ENCODE measurements at regions not wholly inside any gene's neighbourhood (a gene's known extent, or its start where the extent isn't known, plus 50 kb on each side); places are given as distances from the start of the nearest gene placed in this dataset.

DNA sequence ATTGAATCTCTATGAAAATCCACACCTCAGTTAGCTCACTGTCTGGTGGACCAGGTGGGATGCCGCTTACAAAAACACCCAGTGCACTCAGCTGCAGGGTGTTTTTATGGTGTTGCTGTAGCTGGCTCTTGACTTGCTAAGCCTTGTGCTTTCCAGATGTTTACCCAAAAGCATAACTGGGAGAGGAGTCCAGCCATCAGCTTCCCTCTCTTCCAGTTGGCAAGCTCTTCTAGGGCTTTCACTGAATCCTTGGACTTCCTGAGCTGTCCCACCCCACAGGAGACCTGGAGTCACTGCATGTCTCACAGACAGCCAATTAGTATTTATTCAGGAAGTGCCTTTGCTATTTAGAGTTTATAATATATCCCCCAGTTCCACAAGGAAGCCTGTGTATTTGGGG lies 210.9 kb downstream of the FNDC1 start:
- TF ChIP-seq, protein P1, sequence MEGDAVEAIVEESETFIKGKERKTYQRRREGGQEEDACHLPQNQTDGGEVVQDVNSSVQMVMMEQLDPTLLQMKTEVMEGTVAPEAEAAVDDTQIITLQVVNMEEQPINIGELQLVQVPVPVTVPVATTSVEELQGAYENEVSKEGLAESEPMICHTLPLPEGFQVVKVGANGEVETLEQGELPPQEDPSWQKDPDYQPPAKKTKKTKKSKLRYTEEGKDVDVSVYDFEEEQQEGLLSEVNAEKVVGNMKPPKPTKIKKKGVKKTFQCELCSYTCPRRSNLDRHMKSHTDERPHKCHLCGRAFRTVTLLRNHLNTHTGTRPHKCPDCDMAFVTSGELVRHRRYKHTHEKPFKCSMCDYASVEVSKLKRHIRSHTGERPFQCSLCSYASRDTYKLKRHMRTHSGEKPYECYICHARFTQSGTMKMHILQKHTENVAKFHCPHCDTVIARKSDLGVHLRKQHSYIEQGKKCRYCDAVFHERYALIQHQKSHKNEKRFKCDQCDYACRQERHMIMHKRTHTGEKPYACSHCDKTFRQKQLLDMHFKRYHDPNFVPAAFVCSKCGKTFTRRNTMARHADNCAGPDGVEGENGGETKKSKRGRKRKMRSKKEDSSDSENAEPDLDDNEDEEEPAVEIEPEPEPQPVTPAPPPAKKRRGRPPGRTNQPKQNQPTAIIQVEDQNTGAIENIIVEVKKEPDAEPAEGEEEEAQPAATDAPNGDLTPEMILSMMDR (IDR thresholded peaks at IDR 0.05): no peak
- Mint-ChIP-seq H3K27ac (no peak overlapping the region), H3K36me3 (no peaks in the 10 kb centered on the region), H3K27me3 (ENCODE audit: low read depth in 3 of 3) (peaks cover 0 to 2% (median 0%) of the 10 kb centered on the region in 3 donors), H3K4me1 (no peaks in the 10 kb centered on the region), H3K4me3 (no peak overlapping the region), H3K9me3 (peaks cover 0 to 16% (median 10%) of the 10 kb centered on the region in 7 donors)
- Histone ChIP-seq H3K27ac (ENCODE audit: low read depth in 1 of 2, low read length in 2 of 2) (no peak overlapping the region), H3K9me3 (replicated peaks in 1 of 2; ENCODE audit: control insufficient read depth in 1 of 2, insufficient read depth in 1 of 2, low read length in 2 of 2) (peaks cover 9 to 11% of the 10 kb centered on the region in 2 donors), H3K4me2 (replicated peaks; ENCODE audit: extremely low read depth, low read length, poor library complexity, severe bottlenecking) (no peak overlapping the region), H3K79me2 (ENCODE audit: insufficient read depth, low read length) (no peaks in the 10 kb centered on the region), H3K27me3 (ENCODE audit: control insufficient read depth in 2 of 2, insufficient read depth in 2 of 2, low read length in 2 of 2) (no peaks in the 10 kb centered on the region), H4K20me1 (ENCODE audit: insufficient read depth, low read length) (no peaks in the 10 kb centered on the region), H2AFZ (ENCODE audit: insufficient read depth, low read depth, low read length, poor library complexity, severe bottlenecking) (no peak overlapping the region), H3K36me3 (replicated peaks in 1 of 2; ENCODE audit: control insufficient read depth in 1 of 2, insufficient read depth in 2 of 2, low read length in 2 of 2) (no peaks in the 10 kb centered on the region), H3K4me1 (ENCODE audit: control insufficient read depth in 1 of 2, insufficient read depth in 2 of 2, low read length in 2 of 2) (no peaks in the 10 kb centered on the region), H3K9ac (ENCODE audit: insufficient read depth, low read length, poor library complexity, severe bottlenecking) (no peak overlapping the region), H3K4me3 (replicated peaks in 1 of 3; ENCODE audit: low read depth in 2 of 3, low read length in 3 of 3) (no peak overlapping the region)
- no peak for DNase-seq
- intact Hi-C loops (cut with micrococcal nuclease): loop anchor here in 1 of 2 donors (5.0 kb wide), 1 partner anchor 38 kb away; no protein-coding TSS in a partner anchor
- no CpG with 5 or more reads among the region's 1 CpG for WGBS (ENCODE audit: insufficient coverage)

DNA sequence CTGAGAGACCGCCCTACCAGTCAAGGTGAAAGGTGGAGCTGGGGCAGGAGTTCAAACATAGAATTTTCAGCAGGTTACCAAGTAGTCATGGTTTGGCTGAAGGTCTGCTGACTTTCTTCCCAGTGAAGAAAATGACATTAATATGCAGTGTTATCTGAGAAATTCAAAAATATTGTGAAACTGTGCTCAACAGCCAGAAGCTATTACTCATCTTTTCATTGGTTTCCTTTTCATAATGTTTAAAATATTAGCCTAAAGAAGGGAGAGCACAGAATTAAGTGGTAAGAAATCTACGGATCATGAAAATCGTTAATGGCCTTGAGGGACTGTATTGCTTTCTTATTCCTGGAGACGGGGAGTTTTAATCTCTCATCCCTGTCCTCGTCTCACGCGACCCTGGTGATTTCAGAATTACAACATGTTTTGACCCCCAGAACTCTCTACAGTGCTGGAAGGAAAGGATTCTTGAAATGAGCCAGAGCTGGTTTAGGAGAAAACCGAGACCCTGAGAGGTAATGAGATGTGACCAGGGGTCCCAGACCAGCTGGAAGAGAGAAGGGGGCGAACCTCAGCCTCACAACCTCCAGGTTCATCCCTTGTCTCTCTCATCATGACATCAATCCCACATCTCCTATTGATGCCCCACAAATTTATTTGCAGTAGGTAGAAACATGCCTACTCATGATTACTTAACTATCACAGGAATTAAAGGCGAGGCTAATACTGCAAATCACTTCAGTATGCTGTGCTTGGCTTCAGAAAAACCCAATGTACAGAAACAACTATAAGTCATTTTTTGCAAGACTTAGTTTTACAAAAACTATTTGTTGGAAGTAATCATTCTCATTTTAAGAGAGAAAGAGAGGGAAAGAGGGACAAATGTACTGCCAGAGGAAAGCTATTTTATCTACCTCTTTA lies 209.5 kb downstream of the FNDC1 start:
- no peaks in the 10 kb centered on the region for H3K4me1 ChIP-seq (ENCODE audit: control insufficient read depth in 1 of 2, insufficient read depth in 2 of 2, low read length in 2 of 2)
- no peak overlapping the region for H3K4me2 ChIP-seq (replicated peaks; ENCODE audit: extremely low read depth, low read length, poor library complexity, severe bottlenecking)
- no peak overlapping the region for H2AFZ ChIP-seq (ENCODE audit: insufficient read depth, low read depth, low read length, poor library complexity, severe bottlenecking)
- H4K20me1 ChIP-seq (ENCODE audit: insufficient read depth, low read length): no peaks in the 10 kb centered on the region
- no peaks in the 10 kb centered on the region for H3K79me2 ChIP-seq (ENCODE audit: insufficient read depth, low read length)
- intact Hi-C loops (cut with micrococcal nuclease): no loop called here
- no CpG with 5 or more reads among the region's 10 CpGs for WGBS (ENCODE audit: insufficient coverage)
- no peaks in the 10 kb centered on the region for H3K4me1 Mint-ChIP-seq
- H3K27ac Mint-ChIP-seq: no peak overlapping the region
- no peak for DNase-seq
- H3K27me3 Mint-ChIP-seq (ENCODE audit: low read depth in 3 of 3): peaks cover 0 to 3% (median 2%) of the 10 kb centered on the region in 3 donors
- no peak overlapping the region for H3K4me3 Mint-ChIP-seq
- peaks cover 0 to 14% of the 10 kb centered on the region in 2 donors for H3K9me3 ChIP-seq (replicated peaks in 1 of 2; ENCODE audit: control insufficient read depth in 1 of 2, insufficient read depth in 1 of 2, low read length in 2 of 2)
- H3K36me3 Mint-ChIP-seq: no peaks in the 10 kb centered on the region
- H3K27ac ChIP-seq (ENCODE audit: low read depth in 1 of 2, low read length in 2 of 2): no peak overlapping the region
- no peaks in the 10 kb centered on the region for H3K36me3 ChIP-seq (replicated peaks in 1 of 2; ENCODE audit: control insufficient read depth in 1 of 2, insufficient read depth in 2 of 2, low read length in 2 of 2)
- peaks cover 0 to 16% (median 6%) of the 10 kb centered on the region in 7 donors for H3K9me3 Mint-ChIP-seq
- H3K27me3 ChIP-seq (ENCODE audit: control insufficient read depth in 2 of 2, insufficient read depth in 2 of 2, low read length in 2 of 2): no peaks in the 10 kb centered on the region
- TF ChIP-seq, protein P1 (IDR thresholded peaks at IDR 0.05): no peak
- H3K4me3 ChIP-seq (replicated peaks in 1 of 3; ENCODE audit: low read depth in 2 of 3, low read length in 3 of 3): no peak overlapping the region
- no peak overlapping the region for H3K9ac ChIP-seq (ENCODE audit: insufficient read depth, low read length, poor library complexity, severe bottlenecking)

All from CD14-positive monocyte (primary cell).